ENCODE measurements at regions not wholly inside any gene's neighbourhood (a gene's known extent, or its start where the extent isn't known, plus 50 kb on each side); places are given as distances from the start of the nearest gene placed in this dataset.
"Not testable (repeated sequence)": the region's sequence is repeated elsewhere in the genome, so short reads cannot be mapped to it uniquely, and the experiment has no call there.

- Histone ChIP-seq H3K9me3 (no peaks in the 10 kb centered on the region), H3K36me3 (no peaks in the 10 kb centered on the region), H3K27ac (no peak overlapping the region), H3K4me1 (no peaks in the 10 kb centered on the region), H3K4me3 (no peak overlapping the region), H3K27me3 (no peaks in the 10 kb centered on the region)
- DNase-seq (ENCODE audit: extremely low spot score in 2 of 2) = no peak
- TF ChIP-seq CTCF (IDR thresholded peaks at IDR 0.05) (no peak), POLR2A (IDR thresholded peaks at IDR 0.05) (no peak), POLR2AphosphoS5 (IDR thresholded peaks at IDR 0.05; ENCODE audit: insufficient read depth in 1 of 2, low read depth in 1 of 2) (no peak)
- intact Hi-C loops (cut with DNase I) = no loop called here
These were observed 63.7 kb upstream of the SHLD1 start for GRCh38 chr20:5686384-5687105.

GRCh38 chr20:5682556-5682955 lies 67.6 kb upstream of the SHLD1 start:
- H3K36me3 ChIP-seq; H3K9me3 ChIP-seq; intact Hi-C loops (cut with DNase I); H3K4me3 ChIP-seq; DNase-seq (ENCODE audit: extremely low spot score in 2 of 2); H3K27ac ChIP-seq; H3K27me3 ChIP-seq; H3K4me1 ChIP-seq: not testable (repeated sequence)

GRCh38 chr20:5680192-5680591 lies 69.4 kb upstream of the GPCPD1 start:
- no peak for DNase-seq (ENCODE audit: extremely low spot score in 2 of 2)
- H3K36me3 ChIP-seq = no peaks in the 10 kb centered on the region
- TF ChIP-seq POLR2AphosphoS5 (IDR thresholded peaks at IDR 0.05; ENCODE audit: insufficient read depth in 1 of 2, low read depth in 1 of 2) = no peak
- TF ChIP-seq POLR2A (IDR thresholded peaks at IDR 0.05) = no peak
- no peak for TF ChIP-seq CTCF (IDR thresholded peaks at IDR 0.05)

GRCh38 chr20:5678777-5679176 lies 68.0 kb upstream of the GPCPD1 start:
- Histone ChIP-seq H3K27ac (no peak overlapping the region), H3K4me3 (no peak overlapping the region), H3K27me3 (no peaks in the 10 kb centered on the region), H3K4me1 (no peaks in the 10 kb centered on the region), H3K36me3 (no peaks in the 10 kb centered on the region), H3K9me3 (no peaks in the 10 kb centered on the region)
- TF ChIP-seq POLR2AphosphoS5 (IDR thresholded peaks at IDR 0.05; ENCODE audit: insufficient read depth in 1 of 2, low read depth in 1 of 2) (no peak), CTCF (IDR thresholded peaks at IDR 0.05) (no peak), POLR2A (IDR thresholded peaks at IDR 0.05) (no peak)
- intact Hi-C loops (cut with DNase I) = no loop called here
- no peak for DNase-seq (ENCODE audit: extremely low spot score in 2 of 2)

More at GRCh38 chr20:5680192-5680591, 69.4 kb upstream of the GPCPD1 start:
- no peaks in the 10 kb centered on the region for H3K9me3 ChIP-seq
- H3K4me1 ChIP-seq = no peaks in the 10 kb centered on the region
- H3K4me3 ChIP-seq = no peak overlapping the region
- intact Hi-C loops (cut with DNase I) = no loop called here
- no peaks in the 10 kb centered on the region for H3K27me3 ChIP-seq
- no peak overlapping the region for H3K27ac ChIP-seq

- H3K4me3 ChIP-seq; H3K36me3 ChIP-seq; H3K27me3 ChIP-seq; DNase-seq (ENCODE audit: extremely low spot score in 2 of 2); H3K9me3 ChIP-seq; H3K27ac ChIP-seq; intact Hi-C loops (cut with DNase I); H3K4me1 ChIP-seq: not testable (repeated sequence)
These were observed 67.1 kb upstream of the GPCPD1 start for GRCh38 chr20:5677944-5678343.

GRCh38 chr20:5677389-5677788 lies 66.6 kb upstream of the GPCPD1 start:
- H3K4me3 ChIP-seq = no peak overlapping the region
- H3K36me3 ChIP-seq = no peaks in the 10 kb centered on the region
- no peaks in the 10 kb centered on the region for H3K9me3 ChIP-seq
- TF ChIP-seq CTCF (IDR thresholded peaks at IDR 0.05) (no peak), POLR2A (IDR thresholded peaks at IDR 0.05) (no peak), POLR2AphosphoS5 (IDR thresholded peaks at IDR 0.05; ENCODE audit: insufficient read depth in 1 of 2, low read depth in 1 of 2) (no peak)
- no peaks in the 10 kb centered on the region for H3K4me1 ChIP-seq
- no peak for DNase-seq (ENCODE audit: extremely low spot score in 2 of 2)
- H3K27ac ChIP-seq = no peak overlapping the region
- no peaks in the 10 kb centered on the region for H3K27me3 ChIP-seq
- intact Hi-C loops (cut with DNase I) = no loop called here

Data from vagina (tissue), 2 donors.